Body of pancreas (tissue), 4 donors: ENCODE measurements at regions not wholly inside any gene's neighbourhood (a gene's known extent, or its start where the extent isn't known, plus 50 kb on each side); places are given as distances from the start of the nearest gene placed in this dataset.

Experiments used
- ATAC-seq: fragments of 150-250 bp; one replicate; pipeline ENCODE4 v1.9.1; 2016
- DNase-seq, 4 donors: peaks; one replicate each; pipeline ENCODE4 v3.0.0-alpha.2; 2019
- H3K27ac ChIP-seq, 4 donors: fragments of 200-600 bp; sonication (generic); 1 replicate in 3 of 4; 2 replicates in 1 of 4; pipeline versions ENCODE4 v1.5.1 to v1.6.1; 2016 to 2019; ENCODE audit warnings: mild to moderate bottlenecking in 1 of 4, mixed read lengths in 1 of 4, moderate library complexity in 1 of 4
- H3K27me3 ChIP-seq, 2 donors: fragments of 200-600 bp; sonication (generic); one replicate each; pipeline ENCODE4 v1.6.0; 2016; ENCODE audit warnings: mild to moderate bottlenecking in 1 of 2
- H3K36me3 ChIP-seq, 2 donors: fragments of 200-600 bp; sonication (generic); replicated peaks in 1 of 2; 2 replicates each; pipeline ENCODE4 v1.5.1; 2016; ENCODE audit warnings: low read depth in 2 of 2; ENCODE audit not compliant: insufficient read depth in 1 of 2
- H3K4me1 ChIP-seq: fragments of 200-600 bp; sonication (generic); one replicate; pipeline ENCODE4 v1.6.0; 2016
- H3K4me3 ChIP-seq, 2 donors: fragments of 200-600 bp; sonication (generic); 1 replicate in 1 of 2; 2 replicates in 1 of 2; pipeline ENCODE4 v1.5.1; 2016 to 2019
- H3K9me3 ChIP-seq, 3 donors: fragments of 200-600 bp; sonication (generic); 1 replicate in 2 of 3; 2 replicates in 1 of 3; pipeline ENCODE4 v1.5.1; 2016
- CTCF ChIP-seq, 7 experiments: fragments of 450-650 bp in 4 of 7; fragments of 200-600 bp in 3 of 7; sonication (generic) in 3 of 7; IDR thresholded peaks; one replicate each; pipeline ENCODE4 v1.5.1; 2016 to 2019; ENCODE audit warnings: antibody characterized with exemption in 7 of 7
- POLR2A ChIP-seq, 3 donors: fragments of 450-650 bp; IDR thresholded peaks; one replicate each; pipeline ENCODE4 v1.6.1; 2016; ENCODE audit warnings: antibody characterized with exemption in 3 of 3, mild to moderate bottlenecking in 2 of 3
- WGBS, 2 donors: methylation state at CpG; one replicate each; pipeline ENCODE4 v1.1.5; 2017; 5-methylcytosine and 5-hydroxymethylcytosine counted together
- intact Hi-C: fragments of 100-400 bp; cut with DNase I; formaldehyde crosslinking; loops from one replicate; pipeline ENCODE4 v1.15.1; 2023

GRCh38 chr13:85653681-85654080, 145.5 kb downstream of the SLITRK6 start:
- WGBS, 2 donors = 45 to 69% methylated on average over 3 of the region's 3 CpGs

GRCh38 chr13:85652491-85652890, 146.7 kb downstream of the SLITRK6 start:
- DNase-seq = no peak
- Histone ChIP-seq H3K27me3 (no peaks in the 10 kb centered on the region), H3K9me3 (no peaks in the 10 kb centered on the region), H3K27ac (no peak overlapping the region), H3K4me1 (no peaks in the 10 kb centered on the region), H3K4me3 (no peak overlapping the region), H3K36me3 (no peaks in the 10 kb centered on the region)
- TF ChIP-seq POLR2A (IDR thresholded peaks at IDR 0.05) = no peak
- no peak for TF ChIP-seq CTCF (IDR thresholded peaks at IDR 0.05)
- WGBS, 2 donors = 40 to 50% methylated on average over 1 of the region's 1 CpG
- intact Hi-C loops = no loop called here
- no peak for ATAC-seq

More at GRCh38 chr13:85653681-85654080, 145.5 kb downstream of the SLITRK6 start:
- no peak overlapping the region for H3K27ac ChIP-seq
- DNase-seq (no peak), ATAC-seq (no peak)
- intact Hi-C loops = no loop called here
- H3K9me3 ChIP-seq = no peaks in the 10 kb centered on the region
- H3K4me1 ChIP-seq = no peaks in the 10 kb centered on the region
- no peaks in the 10 kb centered on the region for H3K27me3 ChIP-seq
- no peak for TF ChIP-seq POLR2A (IDR thresholded peaks at IDR 0.05)
- no peak for TF ChIP-seq CTCF (IDR thresholded peaks at IDR 0.05)
- H3K4me3 ChIP-seq = no peak overlapping the region
- H3K36me3 ChIP-seq = no peaks in the 10 kb centered on the region

GRCh38 chr13:85651440-85651839, 147.8 kb downstream of the SLITRK6 start:
- ATAC-seq = no peak
- TF ChIP-seq CTCF (IDR thresholded peaks at IDR 0.05) = no peak
- TF ChIP-seq POLR2A (IDR thresholded peaks at IDR 0.05) = no peak
- 56 to 59% methylated on average over 4 of the region's 4 CpGs for WGBS, 2 donors
- Histone ChIP-seq H3K36me3 (no peaks in the 10 kb centered on the region), H3K27me3 (no peaks in the 10 kb centered on the region), H3K27ac (no peak overlapping the region), H3K4me3 (no peak overlapping the region), H3K4me1 (no peaks in the 10 kb centered on the region), H3K9me3 (no peaks in the 10 kb centered on the region)
- intact Hi-C loops = no loop called here
- no peak for DNase-seq

- no peak for DNase-seq
- H3K27ac ChIP-seq = no peak overlapping the region
- no peaks in the 10 kb centered on the region for H3K9me3 ChIP-seq
- H3K4me3 ChIP-seq = no peak overlapping the region
- WGBS, 2 donors = 86 to 97% methylated on average over 2 of the region's 2 CpGs
- intact Hi-C loops = no loop called here
- H3K4me1 ChIP-seq = no peaks in the 10 kb centered on the region
- TF ChIP-seq POLR2A (IDR thresholded peaks at IDR 0.05) (no peak), CTCF (IDR thresholded peaks at IDR 0.05) (no peak)
- no peaks in the 10 kb centered on the region for H3K27me3 ChIP-seq
- H3K36me3 ChIP-seq = no peaks in the 10 kb centered on the region
- no peak for ATAC-seq
Measured at GRCh38 chr13:85650613-85651012, 148.6 kb downstream of the SLITRK6 start.

- TF ChIP-seq CTCF (IDR thresholded peaks at IDR 0.05) = no peak
- TF ChIP-seq POLR2A (IDR thresholded peaks at IDR 0.05) = no peak
- intact Hi-C loops = no loop called here
- Histone ChIP-seq H3K36me3 (no peaks in the 10 kb centered on the region), H3K4me3 (no peak overlapping the region), H3K4me1 (no peaks in the 10 kb centered on the region), H3K27me3 (no peaks in the 10 kb centered on the region), H3K27ac (no peak overlapping the region), H3K9me3 (no peaks in the 10 kb centered on the region)
- 60 to 70% methylated on average over 3 of the region's 3 CpGs for WGBS, 2 donors
- DNase-seq (no peak), ATAC-seq (no peak)
Measured at GRCh38 chr13:85640727-85641126, 158.5 kb downstream of the SLITRK6 start.
